Activated T-helper 17 cell treated with anti-CD3 and anti-CD28 coated beads, Interleukin-2, amount 50 U/mL, for 72 hours (primary cell): ENCODE measurements at regions not wholly inside any gene's neighbourhood (a gene's known extent, or its start where the extent isn't known, plus 50 kb on each side); places are given as distances from the start of the nearest gene placed in this dataset.

ENCODE experiments used
- ATAC-seq: fragments of 150-1000 bp; cut with Tn5 transposase; replicated peaks from 2 replicates; pipeline ENCODE4 v1.10.0; 2021; ENCODE audit warnings: mild to moderate bottlenecking, moderate library complexity
- H3K27ac Mint-ChIP-seq: one replicate; pipeline ENCODE4 v1.8.0; 2022; ENCODE audit warnings: mixed read lengths
- H3K27me3 Mint-ChIP-seq: one replicate; pipeline ENCODE4 v1.8.0; 2022; ENCODE audit warnings: mixed read lengths
- H3K36me3 Mint-ChIP-seq: one replicate; pipeline ENCODE4 v1.8.0; 2022; ENCODE audit warnings: low read depth, mild to moderate bottlenecking, mixed read lengths
- H3K4me1 Mint-ChIP-seq: one replicate; pipeline ENCODE4 v1.8.0; 2022; ENCODE audit warnings: mixed read lengths
- H3K4me3 Mint-ChIP-seq: one replicate; pipeline ENCODE4 v1.8.0; 2022; ENCODE audit warnings: mild to moderate bottlenecking, mixed read lengths
- H3K9me3 Mint-ChIP-seq: one replicate; pipeline ENCODE4 v1.8.0; 2022; ENCODE audit warnings: mixed read lengths

- Mint-ChIP-seq H3K4me3 (no peak overlapping the region), H3K36me3 (no peaks in the 10 kb centered on the region), H3K9me3 (peaks cover 7% of the 10 kb centered on the region), H3K27ac (no peak overlapping the region), H3K4me1 (peaks cover 4% of the 10 kb centered on the region), H3K27me3 (peaks cover 6% of the 10 kb centered on the region)
- no peak for ATAC-seq
Measured at GRCh38 chr17:77728871-77729270, 229.6 kb upstream of the TNRC6C start.

DNA sequence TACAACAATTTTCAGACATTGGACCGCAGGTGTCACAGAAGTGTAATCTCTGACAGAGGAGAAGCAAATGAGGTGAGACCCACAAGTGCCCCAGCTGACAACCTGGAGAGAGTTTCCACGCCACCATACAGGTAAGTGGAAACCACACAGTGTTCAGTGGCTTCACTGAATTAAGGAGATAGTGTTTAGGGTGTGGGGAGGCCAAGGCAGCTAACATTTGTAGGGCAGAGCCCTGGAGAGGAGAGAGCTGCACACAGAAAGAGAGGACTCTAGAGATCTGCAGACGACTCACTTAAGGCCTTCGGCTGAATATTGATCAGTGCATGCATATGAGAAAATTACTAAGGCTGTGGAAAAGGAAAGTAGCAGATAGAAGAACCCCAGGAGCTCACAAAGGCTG, 228.9 kb upstream of the TNRC6C start:
- Mint-ChIP-seq H3K27ac (no peak overlapping the region), H3K36me3 (no peaks in the 10 kb centered on the region), H3K9me3 (peaks cover 7% of the 10 kb centered on the region), H3K4me3 (no peak overlapping the region), H3K4me1 (peaks cover 4% of the 10 kb centered on the region), H3K27me3 (peaks cover 6% of the 10 kb centered on the region)
- no peak for ATAC-seq

GRCh38 chr17:77730376-77730775, 228.1 kb upstream of the TNRC6C start:
- H3K27ac Mint-ChIP-seq: no peak overlapping the region
- H3K4me3 Mint-ChIP-seq: no peak overlapping the region
- no peak for ATAC-seq
- no peaks in the 10 kb centered on the region for H3K36me3 Mint-ChIP-seq
- peaks cover 4% of the 10 kb centered on the region for H3K4me1 Mint-ChIP-seq
- H3K9me3 Mint-ChIP-seq: peaks cover 7% of the 10 kb centered on the region
- peaks cover 6% of the 10 kb centered on the region for H3K27me3 Mint-ChIP-seq

- Mint-ChIP-seq H3K9me3 (peaks cover 7% of the 10 kb centered on the region), H3K4me3 (no peak overlapping the region), H3K27me3 (peaks cover 6% of the 10 kb centered on the region), H3K27ac (no peak overlapping the region), H3K4me1 (no peaks in the 10 kb centered on the region), H3K36me3 (no peaks in the 10 kb centered on the region)
- ATAC-seq: no peak
Measured at GRCh38 chr17:77733576-77734296, 224.8 kb upstream of the TNRC6C start.

- Mint-ChIP-seq H3K36me3 (no peaks in the 10 kb centered on the region), H3K9me3 (peaks cover 7% of the 10 kb centered on the region), H3K4me3 (no peak overlapping the region), H3K4me1 (no peaks in the 10 kb centered on the region), H3K27ac (no peak overlapping the region), H3K27me3 (peaks cover 6% of the 10 kb centered on the region)
- no peak for ATAC-seq
Measured at GRCh38 chr17:77734371-77735080, 224.0 kb upstream of the TNRC6C start.

GRCh38 chr17:77735081-77735565, 223.4 kb upstream of the TNRC6C start:
- Mint-ChIP-seq H3K36me3 (no peaks in the 10 kb centered on the region), H3K27me3 (peaks cover 6% of the 10 kb centered on the region), H3K4me1 (no peaks in the 10 kb centered on the region), H3K27ac (no peak overlapping the region), H3K9me3 (peaks cover 7% of the 10 kb centered on the region), H3K4me3 (no peak overlapping the region)
- ATAC-seq: no peak

GRCh38 chr17:77735566-77736198, 222.8 kb upstream of the TNRC6C start:
- no peaks in the 10 kb centered on the region for H3K36me3 Mint-ChIP-seq
- ATAC-seq: no peak
- H3K4me3 Mint-ChIP-seq: no peak overlapping the region
- H3K27ac Mint-ChIP-seq: no peak overlapping the region
- peaks cover 6% of the 10 kb centered on the region for H3K27me3 Mint-ChIP-seq
- H3K9me3 Mint-ChIP-seq: peaks cover 7% of the 10 kb centered on the region
- no peaks in the 10 kb centered on the region for H3K4me1 Mint-ChIP-seq

DNA sequence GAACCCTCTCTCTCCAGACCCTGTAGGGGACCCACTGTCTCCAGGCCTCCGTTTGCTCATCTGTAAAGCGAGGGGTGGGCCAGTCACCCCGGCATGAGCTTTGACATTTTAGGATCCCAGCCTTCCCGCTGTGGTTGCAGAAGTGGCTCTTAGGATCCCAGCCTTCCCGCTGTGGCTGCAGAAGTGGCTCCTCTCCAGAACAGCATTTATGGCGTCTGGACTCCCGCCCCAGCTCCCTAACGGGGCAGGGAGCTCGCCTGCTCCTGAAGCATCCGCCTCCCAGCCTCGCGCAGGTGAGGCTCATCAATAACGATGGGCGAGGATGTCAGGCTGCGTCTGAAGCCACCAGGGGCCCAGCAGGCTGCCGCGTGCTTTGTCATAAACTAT, 222.3 kb upstream of the TNRC6C start:
- peaks cover 6% of the 10 kb centered on the region for H3K27me3 Mint-ChIP-seq
- no peak overlapping the region for H3K27ac Mint-ChIP-seq
- H3K36me3 Mint-ChIP-seq: no peaks in the 10 kb centered on the region
- no peak overlapping the region for H3K4me3 Mint-ChIP-seq
- peaks cover 7% of the 10 kb centered on the region for H3K9me3 Mint-ChIP-seq
- no peaks in the 10 kb centered on the region for H3K4me1 Mint-ChIP-seq
- no peak for ATAC-seq

DNA sequence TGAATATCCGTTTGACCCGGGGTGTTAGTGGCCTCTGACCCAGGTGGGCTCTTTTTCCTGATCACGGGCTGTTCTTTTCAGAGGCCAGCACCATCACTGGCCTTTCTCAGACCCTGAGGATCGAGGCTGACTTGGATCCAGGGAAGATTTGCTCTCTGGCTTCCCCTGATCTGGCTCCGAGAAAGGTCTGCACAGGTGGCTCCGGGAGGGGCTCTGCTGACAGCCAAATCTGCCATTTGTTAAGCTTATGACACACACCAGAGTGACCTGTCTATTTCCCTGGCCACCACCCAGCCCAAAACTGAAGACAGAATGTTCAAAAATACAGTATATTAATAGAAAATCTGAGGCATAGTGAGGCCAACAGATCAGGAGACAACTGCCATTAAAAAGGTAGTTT, 221.8 kb upstream of the TNRC6C start:
- no peaks in the 10 kb centered on the region for H3K36me3 Mint-ChIP-seq
- no peaks in the 10 kb centered on the region for H3K4me1 Mint-ChIP-seq
- H3K27me3 Mint-ChIP-seq: peaks cover 6% of the 10 kb centered on the region
- ATAC-seq: no peak
- H3K4me3 Mint-ChIP-seq: no peak overlapping the region
- peaks cover 7% of the 10 kb centered on the region for H3K9me3 Mint-ChIP-seq
- H3K27ac Mint-ChIP-seq: no peak overlapping the region

- Mint-ChIP-seq H3K27me3 (peaks cover 4% of the 10 kb centered on the region), H3K27ac (no peak overlapping the region), H3K9me3 (peaks cover 4% of the 10 kb centered on the region), H3K4me1 (no peaks in the 10 kb centered on the region), H3K4me3 (no peak overlapping the region), H3K36me3 (no peaks in the 10 kb centered on the region)
- no peak for ATAC-seq
Measured at GRCh38 chr17:77737442-77738265, 220.8 kb upstream of the TNRC6C start.

DNA sequence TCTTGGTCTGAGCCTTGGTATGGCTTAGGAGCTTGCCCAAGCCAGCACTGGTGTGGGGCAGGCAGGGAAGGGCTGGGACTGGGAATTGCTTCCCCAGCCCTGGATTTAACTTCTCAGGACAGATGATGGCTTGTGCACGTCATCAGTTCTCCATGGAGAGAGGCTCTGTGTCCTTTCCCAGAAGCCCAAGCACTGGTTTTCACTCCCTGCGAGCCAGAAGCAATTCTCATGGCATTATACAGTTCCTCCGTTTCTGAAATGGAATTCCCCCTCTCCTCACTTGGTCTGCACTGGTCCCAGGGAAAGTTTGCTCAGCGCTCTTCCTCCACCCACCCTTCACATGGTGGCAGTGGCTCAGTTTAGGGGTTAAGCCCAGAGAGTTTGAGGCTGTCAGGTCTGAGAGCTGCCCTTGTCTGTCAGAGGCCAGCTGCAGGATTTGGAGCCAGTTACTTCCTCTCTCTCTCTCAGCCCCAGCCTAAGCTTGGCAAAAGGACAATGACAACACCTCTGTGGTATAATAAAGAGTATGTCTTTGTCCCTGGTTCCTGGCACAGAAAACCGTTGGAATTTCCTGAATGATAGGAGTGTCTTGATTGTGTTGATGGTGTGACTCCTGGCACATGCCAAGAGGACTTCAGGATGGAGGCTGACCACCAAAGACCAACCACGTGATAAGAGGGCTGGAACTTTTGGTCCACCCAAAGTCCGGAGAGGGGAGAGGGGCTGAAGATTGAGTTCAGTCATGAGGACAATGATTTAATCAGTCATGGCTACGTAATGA, 219.6 kb upstream of the TNRC6C start:
- no peaks in the 10 kb centered on the region for H3K9me3 Mint-ChIP-seq
- H3K27me3 Mint-ChIP-seq: peaks cover 4% of the 10 kb centered on the region
- no peak overlapping the region for H3K27ac Mint-ChIP-seq
- no peaks in the 10 kb centered on the region for H3K4me1 Mint-ChIP-seq
- H3K36me3 Mint-ChIP-seq: no peaks in the 10 kb centered on the region
- H3K4me3 Mint-ChIP-seq: no peak overlapping the region
- ATAC-seq: no peak

DNA sequence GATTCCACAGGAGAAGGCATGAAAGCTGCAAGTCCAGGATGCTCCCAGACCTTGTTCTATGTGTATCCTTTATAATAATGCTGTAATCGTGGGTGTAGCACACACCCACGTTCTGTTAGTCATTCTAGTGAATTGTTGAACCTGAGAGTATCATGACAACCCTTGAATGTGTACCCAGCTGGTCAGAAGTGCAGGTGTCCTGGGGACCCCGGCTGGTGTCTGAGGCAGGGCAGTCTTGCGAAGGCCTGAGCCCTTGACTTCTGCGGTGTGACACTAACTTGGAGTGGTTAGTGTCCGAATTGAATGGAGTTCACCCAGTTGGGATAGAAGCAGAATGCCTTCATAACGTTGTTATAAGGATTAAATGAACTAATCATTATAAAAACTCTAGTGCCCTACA, 218.0 kb upstream of the TNRC6C start:
- no peak overlapping the region for H3K27ac Mint-ChIP-seq
- no peaks in the 10 kb centered on the region for H3K4me1 Mint-ChIP-seq
- peaks cover 4% of the 10 kb centered on the region for H3K27me3 Mint-ChIP-seq
- peaks cover 4% of the 10 kb centered on the region for H3K9me3 Mint-ChIP-seq
- ATAC-seq: peak; percentile 37
- H3K36me3 Mint-ChIP-seq: no peaks in the 10 kb centered on the region
- no peak overlapping the region for H3K4me3 Mint-ChIP-seq

DNA sequence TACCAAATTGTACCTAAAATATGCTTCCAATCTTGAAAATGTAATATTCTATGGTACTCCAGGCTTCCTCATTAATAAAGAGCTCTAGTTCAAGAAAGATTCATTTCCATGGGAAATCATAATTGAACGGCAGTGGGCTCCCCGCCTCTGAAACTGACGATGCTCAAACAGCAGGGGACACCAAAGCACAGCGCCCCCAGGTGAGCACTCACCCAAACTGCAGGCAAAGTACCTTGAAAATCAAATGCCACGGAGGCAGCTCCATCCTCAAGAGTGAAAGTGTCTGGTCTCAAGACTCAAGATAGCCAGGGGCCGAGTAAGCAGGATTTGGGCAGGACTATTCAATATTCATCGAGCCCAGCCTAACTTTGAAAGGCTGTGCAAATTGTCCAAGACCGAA, 217.4 kb upstream of the TNRC6C start:
- no peaks in the 10 kb centered on the region for H3K36me3 Mint-ChIP-seq
- peaks cover 4% of the 10 kb centered on the region for H3K9me3 Mint-ChIP-seq
- no peak overlapping the region for H3K27ac Mint-ChIP-seq
- H3K4me1 Mint-ChIP-seq: no peaks in the 10 kb centered on the region
- peaks cover 4% of the 10 kb centered on the region for H3K27me3 Mint-ChIP-seq
- no peak for ATAC-seq
- H3K4me3 Mint-ChIP-seq: no peak overlapping the region

DNA sequence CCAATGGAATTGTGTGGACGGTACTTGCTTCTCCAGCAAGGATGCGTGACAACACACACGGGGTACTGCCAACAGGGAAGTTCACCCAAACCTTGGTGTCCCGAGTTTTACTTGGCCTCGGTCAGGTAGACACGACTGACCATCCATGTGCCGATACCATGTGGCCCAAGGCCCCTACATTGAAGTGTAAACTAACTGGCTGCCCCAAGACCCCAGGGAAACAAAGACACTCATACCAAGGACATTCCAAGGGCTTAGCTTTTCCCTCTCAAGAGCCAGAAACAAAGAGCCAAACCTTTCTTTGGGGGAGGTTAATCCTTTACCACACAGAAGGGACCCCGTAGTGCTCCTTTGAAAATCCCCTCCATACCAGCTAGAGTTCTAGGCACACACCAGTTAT, 215.9 kb upstream of the TNRC6C start:
- peaks cover 4% of the 10 kb centered on the region for H3K9me3 Mint-ChIP-seq
- H3K27ac Mint-ChIP-seq: no peak overlapping the region
- no peaks in the 10 kb centered on the region for H3K4me1 Mint-ChIP-seq
- no peak for ATAC-seq
- H3K4me3 Mint-ChIP-seq: no peak overlapping the region
- no peaks in the 10 kb centered on the region for H3K36me3 Mint-ChIP-seq
- H3K27me3 Mint-ChIP-seq: peaks cover 4% of the 10 kb centered on the region
